GM23338 (cell line): ENCODE measurements at regions not wholly inside any gene's neighbourhood (a gene's known extent, or its start where the extent isn't known, plus 50 kb on each side); places are given as distances from the start of the nearest gene placed in this dataset.

Experiments
- ATAC-seq: fragments of 200-7000 bp; cut with Tn5 transposase; 3 replicates; pipeline ENCODE4 v1.9.1; 2020
- DNase-seq: peaks from one replicate; pipeline ENCODE4 v3.0.0-alpha.2; 2015; ENCODE audit warnings: low spot score
- H2AFZ ChIP-seq: fragments of 200-600 bp; sonication (generic); 2 replicates; pipeline ENCODE4 v1.8.0; 2016; ENCODE audit warnings: antibody characterized with exemption, mild to moderate bottlenecking, moderate library complexity
- H3F3A ChIP-seq: fragments of 200-600 bp; sonication (generic); replicated peaks from 2 replicates; pipeline ENCODE4 v1.8.0; 2017; ENCODE audit warnings: antibody characterized with exemption, mixed run types, low read depth
- H3K27ac ChIP-seq: fragments of 200-600 bp; sonication (generic); 2 replicates; pipeline ENCODE4 v1.6.1; 2016; ENCODE audit warnings: low read depth
- H3K27me3 ChIP-seq: fragments of 200-600 bp; sonication (generic); 2 replicates; pipeline ENCODE4 v1.8.0; 2016; ENCODE audit warnings: mild to moderate bottlenecking, mixed run types, moderate library complexity; ENCODE audit not compliant: insufficient read depth
- H3K36me3 ChIP-seq: fragments of 200-600 bp; sonication (generic); 2 replicates; pipeline ENCODE4 v1.8.0; 2016; ENCODE audit warnings: mild to moderate bottlenecking; ENCODE audit not compliant: insufficient read depth
- H3K4me1 ChIP-seq: fragments of 200-600 bp; sonication (generic); 2 replicates; pipeline ENCODE4 v1.8.0; 2016; ENCODE audit warnings: mild to moderate bottlenecking, moderate library complexity; ENCODE audit not compliant: insufficient read depth
- H3K4me2 ChIP-seq: fragments of 200-600 bp; sonication (generic); 2 replicates; pipeline ENCODE4 v1.7.1; 2017; ENCODE audit warnings: mixed run types
- H3K4me3 ChIP-seq: fragments of 200-600 bp; sonication (generic); 2 replicates; pipeline ENCODE4 v1.6.1; 2016; ENCODE audit warnings: mixed run types
- H3K79me2 ChIP-seq: fragments of 200-600 bp; sonication (generic); replicated peaks from 2 replicates; pipeline ENCODE4 v1.8.0; 2017; ENCODE audit warnings: mild to moderate bottlenecking; ENCODE audit not compliant: insufficient read depth
- H3K9me2 ChIP-seq: fragments of 200-600 bp; sonication (generic); 2 replicates; pipeline ENCODE4 v1.8.0; 2017; ENCODE audit not compliant: insufficient read depth
- H4K20me1 ChIP-seq: fragments of 200-600 bp; sonication (generic); replicated peaks from 2 replicates; pipeline ENCODE4 v1.8.0; 2017; ENCODE audit warnings: mild to moderate bottlenecking; ENCODE audit not compliant: insufficient read depth
- H3K27ac Mint-ChIP-seq: 2 replicates; pipeline ENCODE4 v1.8.0; 2020; ENCODE audit warnings: inconsistent platforms, mild to moderate bottlenecking, moderate library complexity, mixed read lengths
- H3K27me3 Mint-ChIP-seq: 3 replicates; pipeline ENCODE4 v1.8.0; 2022; ENCODE audit warnings: low read depth, mild to moderate bottlenecking, moderate library complexity, mixed read lengths, inconsistent platforms; ENCODE audit not compliant: insufficient read depth, poor library complexity
- H3K36me3 Mint-ChIP-seq: 3 replicates; pipeline ENCODE4 v1.8.0; 2021; ENCODE audit warnings: low read depth, mild to moderate bottlenecking, inconsistent platforms, moderate library complexity, mixed read lengths
- H3K4me1 Mint-ChIP-seq: 3 replicates; pipeline ENCODE4 v1.8.0; 2020; ENCODE audit warnings: mild to moderate bottlenecking, inconsistent platforms, mixed read lengths
- H3K4me3 Mint-ChIP-seq: 3 replicates; pipeline ENCODE4 v1.8.0; 2021; ENCODE audit warnings: moderate library complexity, mild to moderate bottlenecking, inconsistent platforms, mixed read lengths
- H3K9me3 Mint-ChIP-seq: 3 replicates; pipeline ENCODE4 v1.8.0; 2020; ENCODE audit warnings: moderate library complexity, mild to moderate bottlenecking, inconsistent platforms, mixed read lengths
- CREB1 ChIP-seq: fragments of 250-450 bp; sonication (Bioruptor Pico); IDR thresholded peaks from 2 replicates; pipeline ENCODE4 v1.5.0; 2020; ENCODE audit warnings: low read depth, mild to moderate bottlenecking, moderate library complexity
- EZH2 ChIP-seq: fragments of 200-600 bp; sonication (generic); IDR thresholded peaks from one replicate; pipeline ENCODE4 v1.8.0; 2017; ENCODE audit warnings: antibody characterized with exemption, mild to moderate bottlenecking, low read depth; ENCODE audit not compliant: unreplicated experiment
- EZH2phosphoT487 ChIP-seq: fragments of 200-600 bp; sonication (generic); IDR thresholded peaks from one replicate; pipeline ENCODE4 v1.8.1; 2018; ENCODE audit warnings: antibody characterized with exemption; ENCODE audit not compliant: unreplicated experiment
- JUNB ChIP-seq: IDR thresholded peaks from one replicate; pipeline ENCODE4 v1.6.1; 2016; ENCODE audit warnings: antibody characterized with exemption; ENCODE audit not compliant: unreplicated experiment
- NANOG ChIP-seq: IDR thresholded peaks from 2 replicates; pipeline ENCODE4 v1.6.1; 2016; ENCODE audit warnings: antibody characterized with exemption, borderline replicate concordance
- POLR2AphosphoS5 ChIP-seq: IDR thresholded peaks from 2 replicates; pipeline ENCODE4 v1.6.1; 2016; ENCODE audit warnings: antibody characterized with exemption, low read depth
- STAT1 ChIP-seq: IDR thresholded peaks from one replicate; pipeline ENCODE4 v1.6.1; 2016; ENCODE audit warnings: antibody characterized with exemption; ENCODE audit not compliant: unreplicated experiment
- ZNF331 ChIP-seq: fragments of 250-450 bp; sonication (Bioruptor Pico); IDR thresholded peaks from 2 replicates; pipeline ENCODE4 v1.5.0; 2020; ENCODE audit warnings: low read depth, mild to moderate bottlenecking, moderate library complexity
- TF ChIP-seq, protein P1 (sequence below): IDR thresholded peaks from one replicate; pipeline ENCODE4 v1.6.1; 2018; ENCODE audit warnings: antibody characterized with exemption; ENCODE audit not compliant: unreplicated experiment
- TF ChIP-seq, protein P2 (sequence below), 2 experiments: fragments of 200-600 bp in 1 of 2; sonication (generic) in 1 of 2; conservative IDR thresholded peaks; 2 replicates each; pipeline versions ENCODE4 v1.5.1 to v1.6.1; 2016 to 2017; ENCODE audit warnings: antibody characterized with exemption in 2 of 2, low read depth in 2 of 2, mild to moderate bottlenecking in 2 of 2, moderate library complexity in 1 of 2
- TF ChIP-seq, protein P3 (sequence below): IDR thresholded peaks from 2 replicates; pipeline ENCODE4 v1.6.1; 2016; ENCODE audit warnings: antibody characterized with exemption

DNA sequence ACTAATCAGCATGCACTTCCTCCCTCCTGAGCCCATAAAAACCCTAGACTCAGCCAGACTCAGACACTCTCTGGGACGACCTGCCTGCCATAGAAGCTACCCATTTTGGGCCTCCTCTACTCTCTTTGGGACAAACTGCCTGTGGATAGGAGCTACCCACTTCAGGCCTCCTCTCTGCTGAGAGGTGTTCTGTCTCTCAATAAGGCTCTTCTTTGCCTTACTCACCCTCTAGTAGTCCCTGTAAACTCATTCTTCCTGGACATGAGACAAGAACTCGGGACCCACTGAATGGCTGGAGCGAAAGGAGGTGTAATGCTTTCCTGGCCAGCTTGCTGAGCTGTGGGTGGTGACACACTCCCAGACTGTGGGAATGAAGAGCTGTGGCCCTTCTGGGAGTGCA is 424.8 kb upstream of the FZD8 start (continued):
- TF ChIP-seq CREB1 (CRISPR knock-in tag) (no peak), ZNF331 (CRISPR knock-in tag) (no peak), EZH2phosphoT487 (no peak), STAT1 (no peak), POLR2AphosphoS5 (no peak)
- TF ChIP-seq, protein P1, sequence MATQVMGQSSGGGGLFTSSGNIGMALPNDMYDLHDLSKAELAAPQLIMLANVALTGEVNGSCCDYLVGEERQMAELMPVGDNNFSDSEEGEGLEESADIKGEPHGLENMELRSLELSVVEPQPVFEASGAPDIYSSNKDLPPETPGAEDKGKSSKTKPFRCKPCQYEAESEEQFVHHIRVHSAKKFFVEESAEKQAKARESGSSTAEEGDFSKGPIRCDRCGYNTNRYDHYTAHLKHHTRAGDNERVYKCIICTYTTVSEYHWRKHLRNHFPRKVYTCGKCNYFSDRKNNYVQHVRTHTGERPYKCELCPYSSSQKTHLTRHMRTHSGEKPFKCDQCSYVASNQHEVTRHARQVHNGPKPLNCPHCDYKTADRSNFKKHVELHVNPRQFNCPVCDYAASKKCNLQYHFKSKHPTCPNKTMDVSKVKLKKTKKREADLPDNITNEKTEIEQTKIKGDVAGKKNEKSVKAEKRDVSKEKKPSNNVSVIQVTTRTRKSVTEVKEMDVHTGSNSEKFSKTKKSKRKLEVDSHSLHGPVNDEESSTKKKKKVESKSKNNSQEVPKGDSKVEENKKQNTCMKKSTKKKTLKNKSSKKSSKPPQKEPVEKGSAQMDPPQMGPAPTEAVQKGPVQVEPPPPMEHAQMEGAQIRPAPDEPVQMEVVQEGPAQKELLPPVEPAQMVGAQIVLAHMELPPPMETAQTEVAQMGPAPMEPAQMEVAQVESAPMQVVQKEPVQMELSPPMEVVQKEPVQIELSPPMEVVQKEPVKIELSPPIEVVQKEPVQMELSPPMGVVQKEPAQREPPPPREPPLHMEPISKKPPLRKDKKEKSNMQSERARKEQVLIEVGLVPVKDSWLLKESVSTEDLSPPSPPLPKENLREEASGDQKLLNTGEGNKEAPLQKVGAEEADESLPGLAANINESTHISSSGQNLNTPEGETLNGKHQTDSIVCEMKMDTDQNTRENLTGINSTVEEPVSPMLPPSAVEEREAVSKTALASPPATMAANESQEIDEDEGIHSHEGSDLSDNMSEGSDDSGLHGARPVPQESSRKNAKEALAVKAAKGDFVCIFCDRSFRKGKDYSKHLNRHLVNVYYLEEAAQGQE = no peak
- TF ChIP-seq, protein P2, sequence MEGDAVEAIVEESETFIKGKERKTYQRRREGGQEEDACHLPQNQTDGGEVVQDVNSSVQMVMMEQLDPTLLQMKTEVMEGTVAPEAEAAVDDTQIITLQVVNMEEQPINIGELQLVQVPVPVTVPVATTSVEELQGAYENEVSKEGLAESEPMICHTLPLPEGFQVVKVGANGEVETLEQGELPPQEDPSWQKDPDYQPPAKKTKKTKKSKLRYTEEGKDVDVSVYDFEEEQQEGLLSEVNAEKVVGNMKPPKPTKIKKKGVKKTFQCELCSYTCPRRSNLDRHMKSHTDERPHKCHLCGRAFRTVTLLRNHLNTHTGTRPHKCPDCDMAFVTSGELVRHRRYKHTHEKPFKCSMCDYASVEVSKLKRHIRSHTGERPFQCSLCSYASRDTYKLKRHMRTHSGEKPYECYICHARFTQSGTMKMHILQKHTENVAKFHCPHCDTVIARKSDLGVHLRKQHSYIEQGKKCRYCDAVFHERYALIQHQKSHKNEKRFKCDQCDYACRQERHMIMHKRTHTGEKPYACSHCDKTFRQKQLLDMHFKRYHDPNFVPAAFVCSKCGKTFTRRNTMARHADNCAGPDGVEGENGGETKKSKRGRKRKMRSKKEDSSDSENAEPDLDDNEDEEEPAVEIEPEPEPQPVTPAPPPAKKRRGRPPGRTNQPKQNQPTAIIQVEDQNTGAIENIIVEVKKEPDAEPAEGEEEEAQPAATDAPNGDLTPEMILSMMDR (conservative IDR thresholded peaks at IDR 0.05; ENCODE audit: low read depth in 2 of 2) = no peak

DNA sequence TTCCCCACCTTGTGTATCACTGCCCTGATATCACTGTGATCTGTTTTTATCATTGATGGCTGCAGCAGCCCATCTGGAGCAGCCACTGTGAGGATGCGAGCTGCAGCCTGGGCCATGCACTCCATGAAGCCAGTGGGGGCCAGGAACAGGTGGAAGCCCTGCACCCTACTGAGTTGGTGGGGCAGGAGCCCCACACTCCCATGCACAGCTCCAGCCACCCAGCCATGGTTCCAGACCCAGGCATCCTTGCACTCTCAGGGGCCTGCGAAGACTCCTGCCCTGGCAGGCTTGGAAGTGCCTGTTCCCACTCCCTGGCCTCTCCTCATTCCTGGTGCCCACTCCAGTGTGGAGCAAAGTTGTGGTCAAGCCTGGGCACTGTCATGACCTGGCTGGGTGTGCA is 424.0 kb upstream of the FZD8 start:
- Mint-ChIP-seq H3K27ac (no peak overlapping the region), H3K27me3 (no peaks in the 10 kb centered on the region), H3K4me3 (no peak overlapping the region), H3K9me3 (peaks cover 26% of the 10 kb centered on the region), H3K36me3 (peaks cover 16% of the 10 kb centered on the region), H3K4me1 (no peaks in the 10 kb centered on the region)
- H3K27me3 ChIP-seq = no peaks in the 10 kb centered on the region
- no peak for ATAC-seq
- no peaks in the 10 kb centered on the region for H3K9me2 ChIP-seq
- H3F3A ChIP-seq = no peaks in the 10 kb centered on the region
- H3K79me2 ChIP-seq = no peaks in the 10 kb centered on the region
- TF ChIP-seq, protein P3, sequence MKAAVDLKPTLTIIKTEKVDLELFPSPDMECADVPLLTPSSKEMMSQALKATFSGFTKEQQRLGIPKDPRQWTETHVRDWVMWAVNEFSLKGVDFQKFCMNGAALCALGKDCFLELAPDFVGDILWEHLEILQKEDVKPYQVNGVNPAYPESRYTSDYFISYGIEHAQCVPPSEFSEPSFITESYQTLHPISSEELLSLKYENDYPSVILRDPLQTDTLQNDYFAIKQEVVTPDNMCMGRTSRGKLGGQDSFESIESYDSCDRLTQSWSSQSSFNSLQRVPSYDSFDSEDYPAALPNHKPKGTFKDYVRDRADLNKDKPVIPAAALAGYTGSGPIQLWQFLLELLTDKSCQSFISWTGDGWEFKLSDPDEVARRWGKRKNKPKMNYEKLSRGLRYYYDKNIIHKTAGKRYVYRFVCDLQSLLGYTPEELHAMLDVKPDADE = no peak
- TF ChIP-seq EZH2 = no peak
- TF ChIP-seq ZNF331 (CRISPR knock-in tag) = no peak
- TF ChIP-seq, protein P1 = no peak
- no peak for TF ChIP-seq JUNB
- TF ChIP-seq NANOG = no peak
- no peak for TF ChIP-seq POLR2AphosphoS5
- no peak overlapping the region for H3K4me2 ChIP-seq
- H3K27ac ChIP-seq = no peak overlapping the region
- H4K20me1 ChIP-seq = no peaks in the 10 kb centered on the region
- H3K4me3 ChIP-seq = no peak overlapping the region
- no peaks in the 10 kb centered on the region for H3K36me3 ChIP-seq
- no peaks in the 10 kb centered on the region for H3K4me1 ChIP-seq
- DNase-seq = no peak
- H2AFZ ChIP-seq = no peak overlapping the region
